ENCODE measurements at regions not wholly inside any gene's neighbourhood (a gene's known extent, or its start where the extent isn't known, plus 50 kb on each side); places are given as distances from the start of the nearest gene placed in this dataset.
"Not testable (repeated sequence)": the region's sequence is repeated elsewhere in the genome, so short reads cannot be mapped to it uniquely, and the experiment has no call there.

DNA sequence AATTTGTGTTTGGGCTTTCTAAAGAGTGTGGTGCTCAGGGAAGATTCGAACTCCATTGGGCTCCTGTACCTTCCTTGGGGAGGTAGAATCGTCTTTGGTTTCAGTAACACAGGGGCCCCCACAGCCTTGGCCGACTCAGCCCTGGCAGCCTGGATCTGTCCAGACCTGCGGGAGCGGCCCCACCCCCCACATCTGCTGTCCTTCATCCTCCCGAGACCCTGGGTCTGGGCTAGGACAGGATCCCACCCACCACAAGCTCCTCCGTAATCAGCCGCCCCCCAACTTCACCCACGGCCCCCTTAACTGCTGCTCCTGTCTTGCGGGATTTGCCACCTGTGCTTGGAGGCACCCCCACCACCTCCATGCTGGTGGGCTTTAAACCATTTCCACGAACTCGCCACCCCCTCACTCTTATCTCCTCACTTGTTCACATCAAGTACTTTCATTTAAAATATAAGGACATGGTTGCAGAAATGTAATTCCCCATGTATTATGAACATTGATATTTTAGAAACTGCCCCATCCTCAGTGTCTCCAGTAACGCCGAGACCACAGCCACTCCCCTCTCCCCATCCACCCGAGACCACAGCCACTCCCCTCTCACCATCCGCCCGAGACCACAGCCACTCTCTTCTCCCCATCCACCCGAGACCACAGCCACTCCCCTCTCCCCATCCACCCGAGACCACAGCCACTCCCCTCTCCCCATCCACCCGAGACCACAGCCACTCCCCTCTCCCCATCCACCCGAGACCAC, 84.7 kb upstream of the SFSWAP start:
- H3K27ac ChIP-seq; DNase-seq; intact Hi-C loops (cut with DNase I; ENCODE audit: low total_unique reads); ATAC-seq; H3K9me3 ChIP-seq; H3K36me3 ChIP-seq; H3K4me3 ChIP-seq; H3K4me1 ChIP-seq: not testable (repeated sequence)
- peaks cover 6 to 30% (median 23%) of the 10 kb centered on the region in 3 donors for H3K27me3 ChIP-seq
- in situ Hi-C loops (cut with MboI; ENCODE audit: low sequenced_read_pairs in 4 of 4) = loop anchor here in 1 of 4 donors (25.0 kb wide), 1 partner anchor 314 kb away; no protein-coding TSS in a partner anchor

DNA sequence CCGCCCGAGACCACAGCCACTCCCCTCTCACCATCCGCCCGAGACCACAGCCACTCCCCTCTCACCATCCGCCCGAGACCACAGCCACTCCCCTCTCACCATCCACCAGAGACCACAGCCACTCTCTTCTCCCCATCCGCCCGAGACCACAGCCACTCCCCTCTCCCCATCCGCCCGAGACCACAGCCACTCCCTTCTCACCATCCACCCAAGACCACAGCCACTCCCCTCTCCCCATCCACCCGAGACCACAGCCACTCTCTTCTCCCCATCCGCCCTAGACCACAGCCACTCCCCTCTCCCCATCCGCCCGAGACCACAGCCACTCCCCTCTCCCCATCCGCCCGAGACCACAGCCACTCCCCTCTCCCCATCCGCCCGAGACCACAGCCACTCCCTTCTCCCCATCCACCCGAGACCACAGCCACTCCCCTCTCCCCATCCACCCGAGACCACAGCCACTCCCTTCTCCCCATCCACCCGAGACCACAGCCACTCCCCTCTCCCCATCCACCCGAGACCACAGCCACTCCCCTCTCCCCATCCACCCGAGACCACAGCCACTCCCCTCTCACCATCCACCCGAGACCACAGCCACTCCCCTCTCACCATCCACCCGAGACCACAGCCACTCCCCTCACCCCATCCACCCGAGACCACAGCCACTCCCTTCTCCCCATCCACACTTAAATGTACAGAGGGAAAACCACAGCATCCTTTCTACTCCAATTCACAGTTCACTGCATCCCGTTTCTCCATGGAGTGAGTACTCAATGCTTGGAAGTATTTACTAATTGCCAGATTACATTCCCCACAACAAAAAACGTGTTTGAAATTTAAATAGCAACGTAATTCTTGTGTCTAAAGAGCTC, 83.5 kb upstream of the SFSWAP start:
- in situ Hi-C loops (cut with MboI; ENCODE audit: low sequenced_read_pairs in 4 of 4) = loop anchor here in 1 of 4 donors (25.0 kb wide), 1 partner anchor 315 kb away; no protein-coding TSS in a partner anchor
- peaks cover 7 to 24% (median 19%) of the 10 kb centered on the region in 3 donors for H3K27me3 ChIP-seq
- H3K36me3 ChIP-seq; ATAC-seq; H3K9me3 ChIP-seq; H3K4me1 ChIP-seq; H3K27ac ChIP-seq; DNase-seq; H3K4me3 ChIP-seq; intact Hi-C loops (cut with DNase I; ENCODE audit: low total_unique reads): not testable (repeated sequence)

DNA sequence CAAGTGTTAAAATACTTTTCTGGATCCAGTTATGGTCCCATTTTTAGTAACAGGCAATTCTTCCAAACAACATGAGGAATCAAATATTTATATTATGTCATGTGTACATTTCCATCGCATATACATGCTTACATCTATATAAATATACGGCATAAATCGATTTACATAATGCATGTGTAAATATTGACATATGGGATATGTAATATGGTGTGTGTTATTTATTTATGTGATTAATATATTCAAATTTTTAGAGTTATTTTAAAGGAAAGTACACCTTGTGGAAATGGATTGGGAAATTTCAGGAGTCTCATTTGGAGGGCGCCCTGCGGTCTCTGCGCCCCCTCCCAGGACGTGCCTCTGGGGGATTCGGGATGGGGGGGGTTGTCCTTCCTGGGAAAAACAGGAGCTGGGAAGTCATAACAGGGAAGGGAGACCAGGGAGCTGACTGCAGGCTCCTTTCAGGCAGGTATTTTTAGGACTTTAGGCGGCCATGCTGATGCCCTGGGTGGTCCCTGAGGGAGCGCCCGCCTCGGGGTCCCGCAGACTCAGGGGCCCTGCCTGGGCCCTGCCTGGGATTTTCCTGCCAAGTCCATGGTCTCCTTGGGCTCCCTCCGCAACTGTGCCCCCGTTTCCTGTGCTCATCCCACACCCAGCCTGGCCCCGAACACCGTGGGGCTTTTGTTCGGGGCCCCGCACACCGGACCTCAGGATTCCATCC, 82.7 kb upstream of the SFSWAP start:
- intact Hi-C loops (cut with DNase I; ENCODE audit: low total_unique reads) (no loop called here), in situ Hi-C loops (cut with MboI; ENCODE audit: low sequenced_read_pairs in 4 of 4) (loop anchor here in 1 of 4 donors (25.0 kb wide), 1 partner anchor 316 kb away; no protein-coding TSS in a partner anchor)
- ATAC-seq (no peak), DNase-seq (no peak)
- Histone ChIP-seq H3K4me1 (peaks cover 0 to 7% of the 10 kb centered on the region in 2 donors), H3K36me3 (no peaks in the 10 kb centered on the region), H3K27me3 (peaks cover 7 to 24% (median 16%) of the 10 kb centered on the region in 3 donors), H3K27ac (no peak overlapping the region), H3K9me3 (no peaks in the 10 kb centered on the region), H3K4me3 (no peak overlapping the region)
- TF ChIP-seq, protein P1, sequence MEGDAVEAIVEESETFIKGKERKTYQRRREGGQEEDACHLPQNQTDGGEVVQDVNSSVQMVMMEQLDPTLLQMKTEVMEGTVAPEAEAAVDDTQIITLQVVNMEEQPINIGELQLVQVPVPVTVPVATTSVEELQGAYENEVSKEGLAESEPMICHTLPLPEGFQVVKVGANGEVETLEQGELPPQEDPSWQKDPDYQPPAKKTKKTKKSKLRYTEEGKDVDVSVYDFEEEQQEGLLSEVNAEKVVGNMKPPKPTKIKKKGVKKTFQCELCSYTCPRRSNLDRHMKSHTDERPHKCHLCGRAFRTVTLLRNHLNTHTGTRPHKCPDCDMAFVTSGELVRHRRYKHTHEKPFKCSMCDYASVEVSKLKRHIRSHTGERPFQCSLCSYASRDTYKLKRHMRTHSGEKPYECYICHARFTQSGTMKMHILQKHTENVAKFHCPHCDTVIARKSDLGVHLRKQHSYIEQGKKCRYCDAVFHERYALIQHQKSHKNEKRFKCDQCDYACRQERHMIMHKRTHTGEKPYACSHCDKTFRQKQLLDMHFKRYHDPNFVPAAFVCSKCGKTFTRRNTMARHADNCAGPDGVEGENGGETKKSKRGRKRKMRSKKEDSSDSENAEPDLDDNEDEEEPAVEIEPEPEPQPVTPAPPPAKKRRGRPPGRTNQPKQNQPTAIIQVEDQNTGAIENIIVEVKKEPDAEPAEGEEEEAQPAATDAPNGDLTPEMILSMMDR (IDR thresholded peaks at IDR 0.05 in 4 of 5, conservative IDR thresholded peaks at IDR 0.05 in 1 of 5) = no peak
- no peak for TF ChIP-seq POLR2A (IDR thresholded peaks at IDR 0.05)

DNA sequence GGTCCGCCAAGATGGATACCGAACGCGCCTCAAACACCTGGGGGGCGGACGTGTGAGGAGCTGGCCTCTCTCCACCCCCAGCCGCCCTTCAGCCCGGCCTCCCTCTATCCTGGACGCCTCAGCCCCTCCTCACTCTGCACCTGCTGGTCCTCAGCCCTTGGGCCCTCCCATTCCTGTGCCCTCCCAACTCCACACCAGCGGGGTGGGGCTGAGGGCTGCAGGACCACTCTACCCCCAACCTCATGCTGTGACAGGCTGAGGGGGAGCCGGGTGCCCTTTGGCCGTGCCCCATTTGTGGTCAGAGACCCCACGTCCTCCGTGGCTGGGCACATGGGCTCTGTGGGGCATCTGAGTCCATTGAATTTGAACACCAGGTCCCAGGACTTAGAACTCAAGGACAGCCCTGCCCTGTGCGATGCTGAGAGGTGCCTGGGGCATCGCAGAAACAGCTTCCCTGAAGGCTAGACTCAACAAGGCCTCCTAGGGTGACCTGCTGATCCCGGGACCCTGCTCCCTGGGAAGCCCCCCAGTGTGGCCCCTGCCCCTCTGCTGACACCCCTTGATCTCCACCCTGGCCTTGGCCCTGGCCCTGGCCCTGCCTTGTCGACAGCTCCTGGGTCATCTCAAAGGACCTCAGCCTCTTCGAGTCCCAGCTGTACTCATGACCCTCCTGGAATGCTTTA, 82.0 kb upstream of the SFSWAP start:
- Histone ChIP-seq H3K4me1 (peaks cover 0 to 7% of the 10 kb centered on the region in 2 donors), H3K27me3 (peaks cover 9 to 24% (median 16%) of the 10 kb centered on the region in 3 donors), H3K9me3 (no peaks in the 10 kb centered on the region), H3K36me3 (no peaks in the 10 kb centered on the region), H3K4me3 (no peak overlapping the region), H3K27ac (no peak overlapping the region)
- ATAC-seq (no peak), DNase-seq (no peak)
- TF ChIP-seq, protein P1 (IDR thresholded peaks at IDR 0.05 in 4 of 5, conservative IDR thresholded peaks at IDR 0.05 in 1 of 5) = no peak
- no peak for TF ChIP-seq POLR2A (IDR thresholded peaks at IDR 0.05)
- intact Hi-C loops (cut with DNase I; ENCODE audit: low total_unique reads) (no loop called here), in situ Hi-C loops (cut with MboI; ENCODE audit: low sequenced_read_pairs in 4 of 4) (loop anchor here in 1 of 4 donors (25.0 kb wide), 1 partner anchor 317 kb away; no protein-coding TSS in a partner anchor)

DNA sequence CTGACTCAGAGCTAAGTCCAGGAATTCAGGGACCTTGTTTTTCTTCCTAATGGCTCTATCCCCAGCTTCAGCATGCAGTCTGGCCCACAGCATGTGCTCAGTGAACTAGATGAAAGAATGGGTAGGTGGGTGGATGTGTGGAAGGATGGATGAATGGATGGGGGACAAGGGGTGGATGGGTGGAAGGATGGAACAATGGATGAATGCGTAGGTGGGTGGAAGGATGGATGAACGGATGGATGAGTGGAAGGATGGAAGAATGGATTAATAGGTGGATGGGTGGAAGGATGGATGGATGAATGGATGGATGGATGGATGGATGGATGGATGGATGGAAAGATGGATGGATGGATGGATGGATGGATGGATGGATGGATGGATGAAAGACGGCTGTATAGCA, 79.7 kb upstream of the SFSWAP start:
- in situ Hi-C loops (cut with MboI; ENCODE audit: low sequenced_read_pairs in 4 of 4) (loop anchor here in 1 of 4 donors (25.0 kb wide), 1 partner anchor 319 kb away; no protein-coding TSS in a partner anchor), intact Hi-C loops (cut with DNase I; ENCODE audit: low total_unique reads) (no loop called here)
- ATAC-seq = no peak
- H3K27ac ChIP-seq = no peak overlapping the region
- no peaks in the 10 kb centered on the region for H3K9me3 ChIP-seq
- DNase-seq = no peak
- no peaks in the 10 kb centered on the region for H3K4me1 ChIP-seq
- no peak overlapping the region for H3K4me3 ChIP-seq
- TF ChIP-seq, protein P1 (IDR thresholded peaks at IDR 0.05 in 4 of 5, conservative IDR thresholded peaks at IDR 0.05 in 1 of 5) = no peak
- no peak for TF ChIP-seq POLR2A (IDR thresholded peaks at IDR 0.05)
- peaks cover 16 to 21% (median 21%) of the 10 kb centered on the region in 3 donors for H3K27me3 ChIP-seq
- H3K36me3 ChIP-seq = no peaks in the 10 kb centered on the region

DNA sequence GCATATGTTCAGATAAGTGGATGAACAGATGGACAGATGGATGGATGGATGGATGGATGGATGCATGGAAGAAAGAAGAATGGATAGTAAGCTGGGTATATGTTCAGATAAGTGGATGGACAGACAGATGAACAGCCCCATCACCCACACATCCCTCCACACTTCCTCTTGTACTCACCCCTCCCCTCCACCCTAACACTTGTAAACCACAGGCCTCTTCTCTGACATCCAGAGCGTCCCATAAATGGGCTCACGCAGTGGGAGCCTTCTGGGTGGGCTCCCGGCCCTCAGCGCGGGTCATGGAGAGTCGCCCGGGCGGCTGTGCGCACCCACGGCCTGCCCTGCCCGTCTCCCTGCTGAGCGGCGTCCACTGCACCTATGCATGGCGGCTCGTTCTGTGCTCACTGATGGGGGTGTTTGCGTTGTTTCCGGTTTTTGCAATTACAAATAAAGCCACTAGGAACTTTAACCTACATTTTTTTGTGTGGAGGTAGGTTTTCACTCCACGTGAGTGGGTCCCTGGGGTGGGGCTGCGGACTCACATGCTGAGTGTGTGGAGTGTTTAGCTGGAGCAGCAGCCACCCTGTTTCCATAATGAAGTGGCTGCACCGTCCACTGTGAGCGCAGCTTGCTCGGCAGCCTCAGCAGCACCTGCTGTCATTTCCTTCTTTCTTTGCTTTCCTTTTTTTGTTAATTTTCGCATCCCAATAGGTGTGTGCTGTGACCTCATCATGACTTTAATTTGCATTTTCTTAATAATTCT, 78.8 kb upstream of the SFSWAP start:
- in situ Hi-C loops (cut with MboI; ENCODE audit: low sequenced_read_pairs in 4 of 4) = loop anchor here in 1 of 4 donors (25.0 kb wide), 1 partner anchor 320 kb away; no protein-coding TSS in a partner anchor
- H3K9me3 ChIP-seq; DNase-seq; H3K36me3 ChIP-seq; H3K4me3 ChIP-seq; H3K4me1 ChIP-seq; H3K27ac ChIP-seq; ATAC-seq; intact Hi-C loops (cut with DNase I; ENCODE audit: low total_unique reads): not testable (repeated sequence)
- H3K27me3 ChIP-seq = peaks cover 16 to 21% (median 21%) of the 10 kb centered on the region in 3 donors

DNA sequence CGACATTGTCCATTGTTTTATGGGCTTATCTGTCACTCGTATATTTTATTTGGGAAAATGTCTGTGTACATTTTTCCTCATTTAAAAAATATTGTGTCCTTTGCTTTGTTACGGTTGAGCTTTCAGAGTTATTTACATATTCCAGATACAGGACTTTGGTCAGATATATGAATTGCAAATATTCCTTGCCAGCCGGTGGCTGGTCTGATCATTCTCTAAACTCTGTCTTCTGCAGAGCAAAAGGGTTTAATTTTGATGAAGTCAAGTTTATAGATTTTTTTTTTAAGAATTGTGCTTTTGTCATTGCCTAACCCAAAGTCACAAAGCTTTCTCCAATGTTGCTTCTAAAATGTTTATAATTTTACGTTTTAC, 78.3 kb upstream of the SFSWAP start:
- peaks cover 15 to 21% (median 21%) of the 10 kb centered on the region in 3 donors for H3K27me3 ChIP-seq

More for the DNA sequence above, 78.3 kb upstream of the SFSWAP start:
- H3K36me3 ChIP-seq; H3K9me3 ChIP-seq; H3K4me1 ChIP-seq; H3K27ac ChIP-seq; ATAC-seq; H3K4me3 ChIP-seq; DNase-seq; intact Hi-C loops (cut with DNase I; ENCODE audit: low total_unique reads): not testable (repeated sequence)
- in situ Hi-C loops (cut with MboI; ENCODE audit: low sequenced_read_pairs in 4 of 4) = loop anchor here in 1 of 4 donors (25.0 kb wide), 1 partner anchor 320 kb away; no protein-coding TSS in a partner anchor

Measured in gastrocnemius medialis (tissue), 4 donors.